Sigmoid colon (tissue), 6 donors: ENCODE measurements at regions not wholly inside any gene's neighbourhood (a gene's known extent, or its start where the extent isn't known, plus 50 kb on each side); places are given as distances from the start of the nearest gene placed in this dataset.

Source experiments
- DNase-seq: peaks from one replicate; pipeline ENCODE4 v3.0.0-alpha.2; 2019
- H3K27ac ChIP-seq, 4 donors: fragments of 200-600 bp; sonication (generic); one replicate each; pipeline ENCODE4 v1.5.1; 2016 to 2019; ENCODE audit warnings: mild to moderate bottlenecking in 1 of 4
- H3K27me3 ChIP-seq, 3 donors: fragments of 200-600 bp; sonication (generic); one replicate each; pipeline ENCODE4 v1.5.1; 2019; ENCODE audit warnings: mild to moderate bottlenecking in 1 of 3
- H3K36me3 ChIP-seq, 4 donors: fragments of 200-600 bp; sonication (generic); one replicate each; pipeline ENCODE4 v1.5.1; 2016 to 2019
- H3K4me1 ChIP-seq, 4 donors: fragments of 200-600 bp; sonication (generic); one replicate each; pipeline ENCODE4 v1.5.1; 2017 to 2019
- H3K4me3 ChIP-seq, 4 donors: fragments of 200-600 bp; sonication (generic); one replicate each; pipeline ENCODE4 v1.5.1; 2017 to 2019; ENCODE audit warnings: mild to moderate bottlenecking in 2 of 4, moderate library complexity in 1 of 4
- H3K9me3 ChIP-seq, 4 donors: fragments of 200-600 bp in 3 of 4; sonication (generic) in 3 of 4; one replicate each; pipeline versions ENCODE4 v1.5.1 to v1.6.1; 2013 to 2019
- EP300 ChIP-seq, 4 donors: sonication (generic); formaldehyde crosslinking; IDR thresholded peaks; one replicate each; pipeline ENCODE4 v1.6.1; 2017; ENCODE audit warnings: antibody characterized with exemption in 4 of 4
- POLR2A ChIP-seq, 2 donors: fragments of 450-650 bp; IDR thresholded peaks; one replicate each; pipeline ENCODE4 v1.6.1; 2016; ENCODE audit warnings: antibody characterized with exemption in 2 of 2, mild to moderate bottlenecking in 2 of 2, moderate library complexity in 2 of 2
- POLR2AphosphoS5 ChIP-seq, 4 donors: sonication (generic); formaldehyde crosslinking; IDR thresholded peaks; one replicate each; pipeline ENCODE4 v1.6.1; 2017; ENCODE audit warnings: antibody characterized with exemption in 4 of 4
- WGBS, 2 donors: extraction: QIAGEN DNeasy Blood & Tissue Kit; methylation state at CpG; one replicate each; pipeline ENCODE4 v1.1.7; 2013; 5-methylcytosine and 5-hydroxymethylcytosine counted together
- intact Hi-C: fragments of 100-400 bp; cut with DNase I; formaldehyde crosslinking; loops from one replicate; pipeline ENCODE4 v1.15.1; 2023
- TF ChIP-seq, protein P1 (sequence below), 4 experiments: fragments of 450-650 bp in 3 of 4; fragments of 200-600 bp in 1 of 4; IDR thresholded peaks; one replicate each; pipeline ENCODE4 v1.5.1; 2016 to 2019; ENCODE audit warnings: antibody characterized with exemption in 4 of 4, mild to moderate bottlenecking in 3 of 4, moderate library complexity in 2 of 4
- donor health status: healthy with polysubstance abuse.
- donor health status: healthy.

DNA sequence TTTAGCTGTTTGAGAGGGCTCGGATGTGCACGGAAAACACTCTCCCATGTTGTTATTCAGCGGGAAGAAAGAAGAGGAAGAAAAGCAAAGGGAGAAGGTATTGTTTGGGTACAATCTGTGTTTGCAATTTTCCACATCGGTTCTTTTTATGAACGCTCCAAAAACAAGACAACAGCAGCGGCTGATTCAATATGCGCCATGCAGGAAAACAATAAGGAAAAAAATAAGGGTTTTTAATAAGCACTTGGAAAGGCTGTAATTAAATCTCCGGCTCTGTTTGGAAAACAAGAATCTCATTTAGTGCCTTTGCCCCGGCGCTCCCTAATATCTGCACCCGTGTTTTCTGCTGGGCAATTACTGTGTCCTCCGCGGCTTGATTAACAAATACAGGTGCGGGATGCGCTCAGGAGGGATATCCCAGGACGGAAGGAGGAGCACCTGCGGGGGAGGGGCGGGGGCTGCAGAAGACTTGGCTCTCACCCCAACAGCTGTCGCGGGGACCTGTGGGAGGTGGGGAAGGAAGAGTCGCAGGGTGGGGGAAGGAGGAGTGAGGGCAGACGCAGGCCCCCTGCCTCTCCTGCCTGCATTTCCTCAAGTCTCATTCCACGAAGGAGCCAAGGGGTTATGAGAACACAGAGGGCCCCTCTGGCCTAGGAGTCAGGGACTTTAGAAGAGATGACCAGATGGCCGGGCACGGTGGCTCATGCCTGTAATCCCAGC, 181.5 kb upstream of the PODXL start:
- Histone ChIP-seq H3K27ac (no peak overlapping the region), H3K4me3 (no peak overlapping the region), H3K27me3 (peaks cover 0 to 5% (median 0%) of the 10 kb centered on the region in 3 donors), H3K36me3 (no peaks in the 10 kb centered on the region), H3K9me3 (no peaks in the 10 kb centered on the region), H3K4me1 (peaks cover 0 to 6% (median 0%) of the 10 kb centered on the region in 4 donors)
- 66 to 74% methylated on average over 25 of the region's 25 CpGs for WGBS, 2 donors
- DNase-seq, result no peak
- TF ChIP-seq, protein P1, sequence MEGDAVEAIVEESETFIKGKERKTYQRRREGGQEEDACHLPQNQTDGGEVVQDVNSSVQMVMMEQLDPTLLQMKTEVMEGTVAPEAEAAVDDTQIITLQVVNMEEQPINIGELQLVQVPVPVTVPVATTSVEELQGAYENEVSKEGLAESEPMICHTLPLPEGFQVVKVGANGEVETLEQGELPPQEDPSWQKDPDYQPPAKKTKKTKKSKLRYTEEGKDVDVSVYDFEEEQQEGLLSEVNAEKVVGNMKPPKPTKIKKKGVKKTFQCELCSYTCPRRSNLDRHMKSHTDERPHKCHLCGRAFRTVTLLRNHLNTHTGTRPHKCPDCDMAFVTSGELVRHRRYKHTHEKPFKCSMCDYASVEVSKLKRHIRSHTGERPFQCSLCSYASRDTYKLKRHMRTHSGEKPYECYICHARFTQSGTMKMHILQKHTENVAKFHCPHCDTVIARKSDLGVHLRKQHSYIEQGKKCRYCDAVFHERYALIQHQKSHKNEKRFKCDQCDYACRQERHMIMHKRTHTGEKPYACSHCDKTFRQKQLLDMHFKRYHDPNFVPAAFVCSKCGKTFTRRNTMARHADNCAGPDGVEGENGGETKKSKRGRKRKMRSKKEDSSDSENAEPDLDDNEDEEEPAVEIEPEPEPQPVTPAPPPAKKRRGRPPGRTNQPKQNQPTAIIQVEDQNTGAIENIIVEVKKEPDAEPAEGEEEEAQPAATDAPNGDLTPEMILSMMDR (IDR thresholded peaks at IDR 0.05), result no peak
- no peak for TF ChIP-seq POLR2A (IDR thresholded peaks at IDR 0.05)
- TF ChIP-seq EP300 (IDR thresholded peaks at IDR 0.05), result no peak
- no peak for TF ChIP-seq POLR2AphosphoS5 (IDR thresholded peaks at IDR 0.05)
- intact Hi-C loops, result no loop called here

DNA sequence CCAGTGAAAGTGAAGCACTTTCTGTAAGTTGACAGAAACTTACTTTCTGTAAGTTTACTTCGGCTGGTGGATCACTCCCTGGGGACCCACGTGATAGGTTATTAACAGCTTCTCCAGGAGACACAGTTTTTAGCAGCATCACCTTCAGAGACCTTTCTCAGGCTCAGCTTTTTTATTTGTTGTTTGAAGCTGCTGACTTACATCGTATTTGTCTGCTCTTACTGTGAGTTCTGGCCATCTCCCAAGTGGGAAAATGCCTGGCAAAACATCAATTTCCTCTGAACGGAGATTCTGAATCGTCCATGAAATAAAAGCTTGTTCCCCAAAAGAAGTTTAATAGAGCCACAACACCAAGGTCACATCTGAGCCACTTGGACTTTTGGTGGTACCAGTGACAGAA, 178.7 kb upstream of the PODXL start:
- TF ChIP-seq POLR2AphosphoS5 (IDR thresholded peaks at IDR 0.05), result no peak
- no peak for TF ChIP-seq EP300 (IDR thresholded peaks at IDR 0.05)
- no peak for TF ChIP-seq POLR2A (IDR thresholded peaks at IDR 0.05)
- TF ChIP-seq, protein P1 (IDR thresholded peaks at IDR 0.05), result no peak
- intact Hi-C loops, result no loop called here
- no peaks in the 10 kb centered on the region for H3K36me3 ChIP-seq
- H3K27me3 ChIP-seq, result peaks cover 0 to 5% (median 0%) of the 10 kb centered on the region in 3 donors
- no peak overlapping the region for H3K27ac ChIP-seq
- DNase-seq, result no peak
- 43 to 62% methylated on average over 5 of the region's 5 CpGs for WGBS, 2 donors
- H3K4me3 ChIP-seq, result no peak overlapping the region
- H3K9me3 ChIP-seq, result no peaks in the 10 kb centered on the region
- peaks cover 0 to 6% (median 0%) of the 10 kb centered on the region in 4 donors for H3K4me1 ChIP-seq

DNA sequence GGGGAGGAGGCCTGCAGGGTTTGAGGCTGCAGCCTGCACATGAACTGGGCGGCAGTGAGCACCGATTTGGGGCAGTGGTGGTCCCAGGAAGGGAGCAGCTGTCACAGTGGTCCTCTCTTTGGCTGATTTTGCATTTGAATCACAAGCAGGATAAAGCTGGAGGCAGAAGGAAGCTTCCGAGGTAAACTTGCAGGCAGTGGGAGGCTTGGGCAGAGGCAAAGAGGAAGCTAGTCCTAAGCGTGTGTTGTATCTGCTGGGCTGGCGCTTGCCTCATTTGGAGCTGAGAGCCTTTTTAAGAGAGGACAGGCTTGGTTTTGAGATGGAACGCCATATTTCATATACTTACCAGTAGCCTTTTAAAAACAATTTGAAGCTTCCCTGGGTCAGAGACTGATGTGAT, 177.2 kb upstream of the PODXL start:
- 73 to 79% methylated on average over 6 of the region's 6 CpGs for WGBS, 2 donors
- no peak for DNase-seq

DNA sequence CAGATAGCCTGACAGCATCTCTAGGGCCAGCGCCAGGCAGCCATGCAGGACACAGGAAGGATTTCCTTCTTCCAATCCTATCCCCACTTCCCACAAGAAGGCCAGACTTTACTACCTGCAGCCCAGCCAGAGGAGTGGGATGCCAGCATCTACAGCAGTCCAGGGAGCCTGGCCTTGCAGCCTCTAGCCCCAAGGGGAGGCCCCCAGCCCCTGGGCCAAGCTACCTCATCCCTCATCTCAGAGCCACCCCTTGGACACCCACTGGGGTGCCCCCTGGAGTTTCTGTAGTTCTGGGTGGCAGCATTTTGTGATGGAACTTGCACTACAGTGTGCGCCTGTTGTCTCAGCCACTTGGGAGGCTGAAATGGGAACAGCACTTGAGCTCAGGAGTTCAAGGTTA, 170.8 kb upstream of the PODXL start:
- intact Hi-C loops, result no loop called here
- DNase-seq, result no peak
- H3K4me1 ChIP-seq, result peaks cover 0 to 34% (median 15%) of the 10 kb centered on the region in 4 donors
- no peaks in the 10 kb centered on the region for H3K9me3 ChIP-seq
- no peaks in the 10 kb centered on the region for H3K27me3 ChIP-seq
- no peaks in the 10 kb centered on the region for H3K36me3 ChIP-seq
- H3K4me3 ChIP-seq, result no peak overlapping the region
- TF ChIP-seq, protein P1 (IDR thresholded peaks at IDR 0.05), result no peak
- TF ChIP-seq POLR2A (IDR thresholded peaks at IDR 0.05) (no peak), EP300 (IDR thresholded peaks at IDR 0.05) (no peak), POLR2AphosphoS5 (IDR thresholded peaks at IDR 0.05) (no peak)
- no peak overlapping the region for H3K27ac ChIP-seq
- WGBS, 2 donors, result 85 to 86% methylated on average over 2 of the region's 2 CpGs

More for the DNA sequence above, 177.2 kb upstream of the PODXL start:
- no peak overlapping the region for H3K4me3 ChIP-seq
- peaks cover 0 to 5% (median 0%) of the 10 kb centered on the region in 3 donors for H3K27me3 ChIP-seq
- TF ChIP-seq EP300 (IDR thresholded peaks at IDR 0.05), result no peak
- TF ChIP-seq, protein P1 (IDR thresholded peaks at IDR 0.05), result no peak
- TF ChIP-seq POLR2A (IDR thresholded peaks at IDR 0.05), result no peak
- no peak for TF ChIP-seq POLR2AphosphoS5 (IDR thresholded peaks at IDR 0.05)
- H3K36me3 ChIP-seq, result no peaks in the 10 kb centered on the region
- H3K9me3 ChIP-seq, result no peaks in the 10 kb centered on the region
- H3K27ac ChIP-seq, result no peak overlapping the region
- peaks cover 0 to 6% (median 0%) of the 10 kb centered on the region in 4 donors for H3K4me1 ChIP-seq
- intact Hi-C loops, result no loop called here
